Esophagus muscularis mucosa (tissue), 4 donors: ENCODE measurements at regions not wholly inside any gene's neighbourhood (a gene's known extent, or its start where the extent isn't known, plus 50 kb on each side); places are given as distances from the start of the nearest gene placed in this dataset.

Experiments
- DNase-seq: peaks from one replicate; pipeline ENCODE4 v3.0.0-alpha.2; 2017; ENCODE audit errors: extremely low spot score
- H3K27ac ChIP-seq, 4 donors: fragments of 200-600 bp; sonication (generic); replicated peaks in 1 of 4; 1 replicate in 3 of 4; 2 replicates in 1 of 4; pipeline ENCODE4 v1.5.1; 2016 to 2019; ENCODE audit warnings: mild to moderate bottlenecking in 1 of 4
- H3K27me3 ChIP-seq, 4 donors: fragments of 200-600 bp; sonication (generic); one replicate each; pipeline versions ENCODE4 v1.5.1 to v1.6.0; 2016 to 2019
- H3K36me3 ChIP-seq, 4 donors: fragments of 200-600 bp; sonication (generic); one replicate each; pipeline ENCODE4 v1.5.1; 2016 to 2019
- H3K4me1 ChIP-seq, 4 donors: fragments of 200-600 bp; sonication (generic); one replicate each; pipeline ENCODE4 v1.5.1; 2016 to 2019
- H3K4me3 ChIP-seq, 4 donors: fragments of 200-600 bp; sonication (generic); 1 replicate in 2 of 4; 2 replicates in 2 of 4; pipeline ENCODE4 v1.5.1; 2016 to 2019; ENCODE audit warnings: mild to moderate bottlenecking in 4 of 4, moderate library complexity in 1 of 4
- H3K9me3 ChIP-seq, 4 donors: fragments of 200-600 bp; sonication (generic); 1 replicate in 3 of 4; 2 replicates in 1 of 4; pipeline ENCODE4 v1.5.1; 2016 to 2019
- EP300 ChIP-seq: sonication (generic); formaldehyde crosslinking; IDR thresholded peaks from one replicate; pipeline ENCODE4 v1.6.1; 2017; ENCODE audit warnings: antibody characterized with exemption
- POLR2A ChIP-seq: fragments of 450-650 bp; IDR thresholded peaks from one replicate; pipeline ENCODE4 v1.6.1; 2017; ENCODE audit warnings: antibody characterized with exemption, moderate library complexity, mild to moderate bottlenecking, low read depth
- POLR2AphosphoS5 ChIP-seq, 2 donors: sonication (generic); formaldehyde crosslinking; IDR thresholded peaks; one replicate each; pipeline ENCODE4 v1.6.1; 2017; ENCODE audit warnings: antibody characterized with exemption in 2 of 2
- WGBS: methylation state at CpG from one replicate; pipeline ENCODE4 v1.1.5; 2018; 5-methylcytosine and 5-hydroxymethylcytosine counted together
- intact Hi-C: fragments of 100-400 bp; cut with DNase I; formaldehyde crosslinking; loops from one replicate; pipeline ENCODE4 v1.15.1; 2023
- TF ChIP-seq, protein P1 (sequence below), 3 experiments: fragments of 200-600 bp in 2 of 3; fragments of 450-650 bp in 1 of 3; sonication (generic) in 2 of 3; IDR thresholded peaks; one replicate each; pipeline ENCODE4 v1.5.1; 2017 to 2019; ENCODE audit warnings: antibody characterized with exemption in 3 of 3, mild to moderate bottlenecking in 2 of 3, moderate library complexity in 1 of 3

- Histone ChIP-seq H3K4me3 (no peak overlapping the region), H3K9me3 (peaks cover 0 to 21% (median 16%) of the 10 kb centered on the region in 4 donors), H3K4me1 (no peaks in the 10 kb centered on the region), H3K27ac (no peak overlapping the region), H3K27me3 (peaks cover 0 to 10% (median 0%) of the 10 kb centered on the region in 4 donors), H3K36me3 (no peaks in the 10 kb centered on the region)
- WGBS = 90% methylated on average over 6 of the region's 7 CpGs
- no peak for TF ChIP-seq EP300
- TF ChIP-seq POLR2A = no peak
- no peak for TF ChIP-seq POLR2AphosphoS5 (IDR thresholded peaks at IDR 0.05)
- TF ChIP-seq, protein P1, sequence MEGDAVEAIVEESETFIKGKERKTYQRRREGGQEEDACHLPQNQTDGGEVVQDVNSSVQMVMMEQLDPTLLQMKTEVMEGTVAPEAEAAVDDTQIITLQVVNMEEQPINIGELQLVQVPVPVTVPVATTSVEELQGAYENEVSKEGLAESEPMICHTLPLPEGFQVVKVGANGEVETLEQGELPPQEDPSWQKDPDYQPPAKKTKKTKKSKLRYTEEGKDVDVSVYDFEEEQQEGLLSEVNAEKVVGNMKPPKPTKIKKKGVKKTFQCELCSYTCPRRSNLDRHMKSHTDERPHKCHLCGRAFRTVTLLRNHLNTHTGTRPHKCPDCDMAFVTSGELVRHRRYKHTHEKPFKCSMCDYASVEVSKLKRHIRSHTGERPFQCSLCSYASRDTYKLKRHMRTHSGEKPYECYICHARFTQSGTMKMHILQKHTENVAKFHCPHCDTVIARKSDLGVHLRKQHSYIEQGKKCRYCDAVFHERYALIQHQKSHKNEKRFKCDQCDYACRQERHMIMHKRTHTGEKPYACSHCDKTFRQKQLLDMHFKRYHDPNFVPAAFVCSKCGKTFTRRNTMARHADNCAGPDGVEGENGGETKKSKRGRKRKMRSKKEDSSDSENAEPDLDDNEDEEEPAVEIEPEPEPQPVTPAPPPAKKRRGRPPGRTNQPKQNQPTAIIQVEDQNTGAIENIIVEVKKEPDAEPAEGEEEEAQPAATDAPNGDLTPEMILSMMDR (IDR thresholded peaks at IDR 0.05) = no peak
- DNase-seq = no peak
- intact Hi-C loops = no loop called here
Measured at GRCh38 chr11:70616317-70616716, 218.0 kb downstream of the CTTN start.

DNA sequence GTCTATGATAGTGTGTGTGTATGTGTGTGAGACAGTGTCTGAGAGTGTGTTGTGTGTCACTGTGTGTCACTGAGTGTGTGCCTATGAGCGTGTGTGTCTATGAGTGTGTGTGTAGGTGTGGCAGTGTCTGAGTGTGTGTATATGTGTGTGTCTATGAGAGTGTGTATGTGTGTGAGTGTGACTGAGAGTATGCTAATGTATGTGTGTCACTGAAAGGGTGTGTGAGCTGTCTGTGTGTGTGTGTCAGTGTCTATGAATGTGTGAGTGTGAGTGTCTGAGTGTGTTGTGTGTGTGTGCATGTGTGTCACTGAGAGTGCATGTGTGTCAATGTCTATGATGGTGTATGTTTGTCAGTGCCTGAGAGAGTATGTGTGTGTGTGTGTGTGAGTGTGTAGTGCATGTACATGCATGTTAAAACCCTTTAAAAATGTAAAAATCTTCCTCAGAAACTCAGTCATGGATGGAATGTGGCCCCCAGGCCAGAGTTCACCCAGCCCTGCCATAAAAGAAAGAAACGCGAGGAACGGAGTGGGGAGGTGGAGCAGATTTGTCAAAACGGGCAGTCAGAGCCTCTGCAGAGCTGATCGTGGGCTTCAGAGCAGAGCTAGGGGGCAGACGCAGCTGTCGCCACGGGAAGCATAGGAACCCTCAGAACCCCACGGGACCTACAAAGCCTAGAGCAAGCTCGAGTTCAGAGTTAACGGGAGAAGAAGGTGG is 218.8 kb downstream of the CTTN start:
- H3K36me3 ChIP-seq = no peaks in the 10 kb centered on the region
- intact Hi-C loops = no loop called here
- WGBS = 54% methylated on average over 12 of the region's 12 CpGs
- TF ChIP-seq, protein P1 (IDR thresholded peaks at IDR 0.05) = no peak
- TF ChIP-seq POLR2AphosphoS5 (IDR thresholded peaks at IDR 0.05) (no peak), EP300 (no peak), POLR2A (no peak)
- no peak for DNase-seq
- H3K27me3 ChIP-seq = peaks cover 0 to 4% (median 0%) of the 10 kb centered on the region in 4 donors
- H3K9me3 ChIP-seq = peaks cover 0 to 21% (median 16%) of the 10 kb centered on the region in 4 donors
- no peaks in the 10 kb centered on the region for H3K4me1 ChIP-seq
- no peak overlapping the region for H3K27ac ChIP-seq
- no peak overlapping the region for H3K4me3 ChIP-seq

DNA sequence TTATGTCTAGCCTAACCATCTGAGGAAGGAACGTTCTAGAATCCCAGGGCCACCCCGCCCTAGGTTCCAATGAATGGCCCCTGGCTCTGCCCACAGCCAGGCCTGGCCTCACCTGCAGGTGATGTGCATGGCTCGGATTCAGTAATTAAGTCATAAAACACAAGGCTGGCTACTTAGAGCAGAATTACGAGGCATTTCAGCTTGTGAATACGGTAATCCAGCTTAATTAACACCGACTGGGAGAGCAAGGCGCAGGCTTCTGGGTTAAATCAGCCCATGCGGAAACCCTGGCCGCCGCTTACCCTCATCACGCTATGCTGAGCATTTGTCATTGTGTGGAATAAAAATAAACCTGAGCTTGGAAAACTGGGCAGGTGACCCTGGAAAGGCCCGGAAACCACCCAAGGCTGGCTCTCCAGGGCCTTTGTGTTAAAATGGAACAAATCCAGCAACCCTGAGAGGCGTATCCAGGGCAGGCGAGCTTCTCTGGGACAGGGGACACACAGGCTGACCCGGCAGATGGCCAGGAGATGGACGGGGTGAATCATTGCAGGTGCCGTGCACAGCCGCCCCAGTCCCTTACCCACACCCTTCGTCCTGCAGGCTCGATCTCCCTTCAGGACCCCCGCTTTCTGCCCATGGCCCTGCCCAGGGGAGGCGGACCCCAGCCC is 220.2 kb downstream of the CTTN start:
- Histone ChIP-seq H3K27me3 (peaks cover 0 to 4% (median 0%) of the 10 kb centered on the region in 4 donors), H3K4me1 (no peaks in the 10 kb centered on the region), H3K27ac (no peak overlapping the region), H3K4me3 (no peak overlapping the region), H3K9me3 (peaks cover 0 to 21% (median 16%) of the 10 kb centered on the region in 4 donors), H3K36me3 (no peaks in the 10 kb centered on the region)
- 98% methylated on average over 21 of the region's 22 CpGs for WGBS
- no peak for TF ChIP-seq POLR2A
- no peak for TF ChIP-seq EP300
- TF ChIP-seq, protein P1 (IDR thresholded peaks at IDR 0.05) = no peak
- TF ChIP-seq POLR2AphosphoS5 (IDR thresholded peaks at IDR 0.05) = no peak
- intact Hi-C loops = no loop called here
- no peak for DNase-seq

DNA sequence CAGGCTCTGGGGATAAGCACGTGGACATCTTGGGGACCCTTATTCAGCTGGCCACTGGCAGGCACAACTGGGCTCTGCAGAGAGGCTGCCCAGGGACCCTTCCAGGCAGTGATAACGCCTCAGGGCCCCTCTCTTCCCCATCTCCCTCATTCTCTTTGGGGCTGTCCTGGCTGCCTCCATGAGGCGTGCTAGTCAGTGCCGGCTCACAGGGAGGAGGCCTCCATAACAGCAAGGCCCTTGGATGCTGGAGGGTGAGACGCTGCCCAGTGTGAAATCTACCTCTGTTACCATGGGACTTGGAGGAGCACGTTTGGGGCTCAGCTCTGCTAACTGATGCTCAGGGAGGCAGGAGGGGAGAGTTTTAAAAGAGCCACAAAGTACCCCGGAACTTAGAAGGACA is 221.3 kb downstream of the CTTN start:
- DNase-seq = no peak
- intact Hi-C loops = no loop called here
- no peak overlapping the region for H3K27ac ChIP-seq
- H3K4me3 ChIP-seq = no peak overlapping the region
- peaks cover 0 to 19% (median 15%) of the 10 kb centered on the region in 4 donors for H3K9me3 ChIP-seq
- H3K36me3 ChIP-seq = no peaks in the 10 kb centered on the region
- TF ChIP-seq POLR2A (no peak), EP300 (no peak), POLR2AphosphoS5 (IDR thresholded peaks at IDR 0.05) (no peak)
- TF ChIP-seq, protein P1 (IDR thresholded peaks at IDR 0.05) = no peak
- peaks cover 0 to 10% (median 0%) of the 10 kb centered on the region in 4 donors for H3K27me3 ChIP-seq
- whole genome bisulfite sequencing = 95% methylated on average over 5 of the region's 7 CpGs
- H3K4me1 ChIP-seq = no peaks in the 10 kb centered on the region
